Colonic mucosa (tissue), 4 donors: ENCODE measurements at regions not wholly inside any gene's neighbourhood (a gene's known extent, or its start where the extent isn't known, plus 50 kb on each side); places are given as distances from the start of the nearest gene placed in this dataset.

Source experiments
- DNase-seq: peaks from one replicate; pipeline ENCODE4 v3.0.0-alpha.2; 2020
- H3K27ac ChIP-seq: fragments of 200-600 bp; one replicate; pipeline ENCODE4 v1.8.0; 2021
- H3K27me3 ChIP-seq: fragments of 200-600 bp; one replicate; pipeline ENCODE4 v1.8.0; 2021
- H3K36me3 ChIP-seq: fragments of 200-600 bp; one replicate; pipeline ENCODE4 v1.8.0; 2021
- H3K4me1 ChIP-seq: fragments of 200-600 bp; one replicate; pipeline ENCODE4 v1.8.0; 2021; ENCODE audit warnings: mild to moderate bottlenecking
- H3K4me3 ChIP-seq: fragments of 200-600 bp; one replicate; pipeline ENCODE4 v1.8.0; 2021
- H3K9ac ChIP-seq, 2 donors: one replicate each; pipeline ENCODE4 v1.7.0; 2013; ENCODE audit warnings: control low read depth in 2 of 2, low read depth in 2 of 2, low read length in 2 of 2
- H3K9me3 ChIP-seq: fragments of 200-600 bp; one replicate; pipeline ENCODE4 v1.8.0; 2021
- intact Hi-C: fragments of 100-400 bp; cut with DNase I; formaldehyde crosslinking; loops from one replicate; pipeline ENCODE4 v1.14.1; 2022
- TF ChIP-seq, protein P1 (sequence below): fragments of 200-600 bp; IDR thresholded peaks from one replicate; pipeline ENCODE4 v1.8.0; 2022; ENCODE audit warnings: antibody characterized with exemption, mild to moderate bottlenecking
- donor health status: healthy.
- donor health status: DM: no; HTN: no; CAD: no.
- donor health status: DM: no; HTN: no; CAD: no.

DNA sequence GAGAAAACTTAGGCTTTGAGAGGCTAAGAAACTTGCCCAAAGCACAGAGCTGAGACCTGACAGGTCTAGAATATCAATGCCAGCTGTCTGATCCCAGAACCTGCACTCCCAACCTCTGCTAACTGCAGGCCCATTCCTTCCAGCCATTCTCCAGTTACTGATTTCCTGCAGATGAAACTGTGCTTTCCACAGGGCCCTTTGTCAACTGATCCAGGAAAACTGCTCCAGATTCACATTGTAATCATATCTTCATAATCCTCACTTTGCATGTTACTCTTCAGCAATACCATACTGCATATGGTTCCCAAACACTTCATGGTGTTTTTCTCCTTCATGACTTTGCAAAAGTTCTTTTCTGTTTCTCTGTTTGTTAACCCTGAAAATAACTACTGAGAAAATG is 100.6 kb downstream of the RAP2A start:
- no peak for DNase-seq
- TF ChIP-seq, protein P1, sequence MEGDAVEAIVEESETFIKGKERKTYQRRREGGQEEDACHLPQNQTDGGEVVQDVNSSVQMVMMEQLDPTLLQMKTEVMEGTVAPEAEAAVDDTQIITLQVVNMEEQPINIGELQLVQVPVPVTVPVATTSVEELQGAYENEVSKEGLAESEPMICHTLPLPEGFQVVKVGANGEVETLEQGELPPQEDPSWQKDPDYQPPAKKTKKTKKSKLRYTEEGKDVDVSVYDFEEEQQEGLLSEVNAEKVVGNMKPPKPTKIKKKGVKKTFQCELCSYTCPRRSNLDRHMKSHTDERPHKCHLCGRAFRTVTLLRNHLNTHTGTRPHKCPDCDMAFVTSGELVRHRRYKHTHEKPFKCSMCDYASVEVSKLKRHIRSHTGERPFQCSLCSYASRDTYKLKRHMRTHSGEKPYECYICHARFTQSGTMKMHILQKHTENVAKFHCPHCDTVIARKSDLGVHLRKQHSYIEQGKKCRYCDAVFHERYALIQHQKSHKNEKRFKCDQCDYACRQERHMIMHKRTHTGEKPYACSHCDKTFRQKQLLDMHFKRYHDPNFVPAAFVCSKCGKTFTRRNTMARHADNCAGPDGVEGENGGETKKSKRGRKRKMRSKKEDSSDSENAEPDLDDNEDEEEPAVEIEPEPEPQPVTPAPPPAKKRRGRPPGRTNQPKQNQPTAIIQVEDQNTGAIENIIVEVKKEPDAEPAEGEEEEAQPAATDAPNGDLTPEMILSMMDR: no peak
- intact Hi-C loops: no loop called here
- no peaks in the 10 kb centered on the region for H3K4me1 ChIP-seq
- H3K9me3 ChIP-seq: no peaks in the 10 kb centered on the region
- no peak overlapping the region for H3K27ac ChIP-seq
- H3K36me3 ChIP-seq: no peaks in the 10 kb centered on the region
- H3K4me3 ChIP-seq: no peak overlapping the region
- H3K9ac ChIP-seq: no peak overlapping the region
- no peaks in the 10 kb centered on the region for H3K27me3 ChIP-seq

DNA sequence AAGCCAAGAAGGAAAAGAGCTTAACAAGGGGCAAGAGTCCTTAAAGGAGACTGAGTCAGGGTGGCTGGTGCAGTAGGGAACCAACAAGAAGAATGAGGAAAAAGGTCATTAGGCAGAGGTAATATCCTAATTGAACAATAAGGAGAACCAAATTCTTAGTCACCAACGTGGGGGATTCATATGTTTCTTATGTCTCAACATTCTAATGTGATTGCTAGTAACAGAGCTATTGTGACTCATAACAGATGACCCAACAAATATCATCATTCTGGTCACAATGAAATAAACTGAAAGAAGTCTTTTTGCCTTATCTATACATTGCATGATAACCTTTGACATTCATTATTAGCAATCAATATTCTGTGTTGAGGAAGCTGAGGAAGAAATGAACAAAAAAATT is 101.6 kb downstream of the RAP2A start:
- no peak overlapping the region for H3K4me3 ChIP-seq
- H3K9me3 ChIP-seq: no peaks in the 10 kb centered on the region
- H3K4me1 ChIP-seq: no peaks in the 10 kb centered on the region
- intact Hi-C loops: no loop called here
- TF ChIP-seq, protein P1: no peak
- no peak overlapping the region for H3K9ac ChIP-seq
- no peak for DNase-seq
- H3K36me3 ChIP-seq: no peaks in the 10 kb centered on the region
- H3K27me3 ChIP-seq: no peaks in the 10 kb centered on the region
- no peak overlapping the region for H3K27ac ChIP-seq

DNA sequence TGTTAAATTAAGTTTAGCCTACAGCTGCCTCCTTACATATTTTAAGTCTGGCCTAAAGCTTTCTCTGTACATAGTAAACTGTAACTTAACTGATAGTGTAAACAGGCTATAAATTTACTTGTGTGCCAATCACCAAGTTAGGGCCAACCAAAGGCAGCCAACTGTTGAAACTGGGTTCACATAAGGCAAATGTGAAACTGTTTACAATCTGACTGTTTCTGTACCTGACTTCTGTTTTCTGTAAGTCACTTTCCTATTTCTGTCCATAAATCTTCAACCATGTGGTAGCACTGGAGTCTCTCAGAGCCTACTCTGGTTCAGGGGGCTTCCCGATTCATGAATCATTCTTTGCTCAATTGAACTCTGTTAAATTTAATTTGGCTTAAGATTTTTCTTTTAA is 103.1 kb downstream of the RAP2A start:
- intact Hi-C loops: no loop called here
- H3K27ac ChIP-seq: no peak overlapping the region
- no peaks in the 10 kb centered on the region for H3K9me3 ChIP-seq
- no peaks in the 10 kb centered on the region for H3K4me1 ChIP-seq
- no peak for DNase-seq
- TF ChIP-seq, protein P1: no peak
- no peaks in the 10 kb centered on the region for H3K36me3 ChIP-seq
- no peaks in the 10 kb centered on the region for H3K27me3 ChIP-seq
- no peak overlapping the region for H3K9ac ChIP-seq
- no peak overlapping the region for H3K4me3 ChIP-seq

DNA sequence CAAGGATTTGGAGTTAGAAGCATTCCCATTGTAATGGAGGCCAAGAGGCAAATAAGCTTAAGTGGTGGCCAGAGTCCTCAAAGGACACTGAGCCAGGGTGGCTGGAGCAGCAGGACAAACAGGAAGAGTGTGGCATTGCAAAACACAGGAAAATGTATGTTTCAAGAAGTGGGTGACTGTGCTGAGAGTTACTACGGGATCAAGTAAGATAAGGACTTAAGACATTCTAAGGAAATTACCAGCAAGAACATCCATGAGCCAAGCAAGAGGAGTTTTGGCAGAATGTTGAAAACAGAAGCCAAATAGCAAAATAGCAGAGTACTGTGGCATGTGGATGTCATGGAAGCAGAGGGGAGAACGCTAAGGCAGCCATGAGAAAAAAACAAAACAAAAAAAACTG is 104.2 kb downstream of the RAP2A start:
- no peaks in the 10 kb centered on the region for H3K27me3 ChIP-seq
- intact Hi-C loops: no loop called here
- TF ChIP-seq, protein P1: no peak
- no peak overlapping the region for H3K9ac ChIP-seq
- DNase-seq: no peak
- H3K27ac ChIP-seq: no peak overlapping the region
- no peak overlapping the region for H3K4me3 ChIP-seq
- H3K4me1 ChIP-seq: no peaks in the 10 kb centered on the region
- no peaks in the 10 kb centered on the region for H3K9me3 ChIP-seq
- no peaks in the 10 kb centered on the region for H3K36me3 ChIP-seq

DNA sequence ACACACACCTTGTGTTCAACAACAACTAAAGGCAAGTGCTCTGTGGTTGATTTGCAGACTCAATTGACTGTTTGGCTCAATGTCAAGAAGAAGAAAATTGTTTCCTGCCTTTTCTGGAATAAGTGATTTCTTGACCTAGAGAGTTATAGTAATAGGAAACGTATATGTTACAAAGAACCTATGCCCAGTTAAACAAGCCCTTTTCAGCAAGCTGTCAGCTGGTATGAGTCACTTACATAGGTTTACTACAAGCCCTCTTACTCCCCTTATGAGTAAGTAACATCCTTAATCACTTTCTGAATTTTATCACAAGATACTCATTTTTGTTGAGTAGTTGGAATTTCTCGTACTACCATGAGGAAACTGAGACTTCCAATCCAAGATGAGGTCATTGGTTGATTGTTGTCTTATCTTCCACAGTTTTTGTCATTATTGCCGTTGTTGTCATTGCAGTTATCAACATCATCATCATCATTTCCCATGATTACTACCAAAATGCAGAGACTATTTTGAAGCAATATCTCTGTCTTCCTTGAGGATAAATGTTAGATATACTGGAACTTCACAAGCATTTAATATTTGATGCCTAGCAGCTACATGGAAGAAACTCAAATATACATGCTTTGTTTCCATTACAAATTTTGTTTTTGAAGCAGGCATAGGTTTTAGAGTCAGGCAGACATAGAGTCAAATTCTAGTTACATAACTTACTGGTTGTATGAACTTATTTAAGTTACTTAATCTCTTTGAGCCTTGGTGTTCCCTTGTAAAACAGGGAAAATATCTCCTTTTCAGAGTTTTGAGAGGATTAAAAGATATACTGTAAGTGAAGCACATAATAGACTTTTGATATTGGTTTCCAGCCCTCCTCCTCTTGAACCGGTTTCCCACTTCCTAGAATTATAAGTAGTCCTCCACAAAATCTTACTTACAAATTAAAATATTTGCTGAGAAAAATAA is 106.0 kb downstream of the RAP2A start:
- Histone ChIP-seq H3K36me3 (no peaks in the 10 kb centered on the region), H3K27me3 (no peaks in the 10 kb centered on the region), H3K4me3 (no peak overlapping the region), H3K27ac (no peak overlapping the region), H3K4me1 (no peaks in the 10 kb centered on the region), H3K9me3 (no peaks in the 10 kb centered on the region), H3K9ac (no peak overlapping the region)
- intact Hi-C loops: no loop called here
- no peak for DNase-seq
- TF ChIP-seq, protein P1: no peak
